Fibroblast of lung (primary cell): ENCODE measurements at regions not wholly inside any gene's neighbourhood (a gene's known extent, or its start where the extent isn't known, plus 50 kb on each side); places are given as distances from the start of the nearest gene placed in this dataset.

Experiments used
- DNase-seq, 2 donors: peaks; one replicate each; pipeline versions ENCODE4 v3.0.0 to v3.0.0-alpha.2; 2010; ENCODE audit warnings: low read depth in 2 of 2
- H2AFZ ChIP-seq: 2 replicates; pipeline ENCODE4 v1.5.1; 2012; ENCODE audit warnings: low read length, control low read depth, inconsistent platforms
- H3K27ac ChIP-seq: 2 replicates; pipeline ENCODE4 v1.5.1; 2011; ENCODE audit warnings: low read length, control low read depth; ENCODE audit not compliant: insufficient read depth
- H3K27me3 ChIP-seq: 2 replicates; pipeline ENCODE4 v1.5.1; 2011; ENCODE audit warnings: mild to moderate bottlenecking, low read length; ENCODE audit not compliant: control insufficient read depth, insufficient read depth
- H3K36me3 ChIP-seq: 2 replicates; pipeline ENCODE4 v1.5.1; 2011; ENCODE audit warnings: low read length; ENCODE audit not compliant: control insufficient read depth, insufficient read depth
- H3K4me1 ChIP-seq: 2 replicates; pipeline ENCODE4 v1.5.1; 2011; ENCODE audit warnings: low read length; ENCODE audit not compliant: control insufficient read depth, insufficient read depth; ENCODE audit errors: extremely low read depth
- H3K4me2 ChIP-seq: 2 replicates; pipeline ENCODE4 v1.5.1; 2011; ENCODE audit warnings: low read length, control low read depth; ENCODE audit not compliant: insufficient read depth; ENCODE audit errors: extremely low read depth
- H3K4me3 ChIP-seq, 4 experiments: fragments of 200-600 bp in 1 of 4; sonication (generic) in 1 of 4; replicated peaks in 1 of 4; 2 replicates each; pipeline ENCODE4 v1.5.1; 2011 to 2016; ENCODE audit warnings: low read length in 4 of 4, low read depth in 3 of 4, mild to moderate bottlenecking in 3 of 4, control low read depth in 2 of 4, inconsistent platforms in 1 of 4, mixed read lengths in 1 of 4; ENCODE audit not compliant: insufficient read depth in 1 of 4; ENCODE audit errors: control extremely low read depth in 1 of 4
- H3K79me2 ChIP-seq: 2 replicates; pipeline ENCODE4 v1.5.1; 2012; ENCODE audit warnings: mild to moderate bottlenecking, low read length, inconsistent platforms; ENCODE audit not compliant: control insufficient read depth, insufficient read depth
- H3K9ac ChIP-seq: 2 replicates; pipeline ENCODE4 v1.5.1; 2011; ENCODE audit warnings: mild to moderate bottlenecking, low read length, control low read depth; ENCODE audit not compliant: insufficient read depth
- H3K9me3 ChIP-seq: 2 replicates; pipeline ENCODE4 v1.5.1; 2012; ENCODE audit warnings: low read depth, low read length; ENCODE audit not compliant: control insufficient read depth, insufficient read depth
- H4K20me1 ChIP-seq: 2 replicates; pipeline ENCODE4 v1.5.1; 2011; ENCODE audit warnings: low read length; ENCODE audit not compliant: control insufficient read depth, insufficient read depth; ENCODE audit errors: extremely low read depth
- CTCF ChIP-seq, 2 donors: IDR thresholded peaks in 1 of 2; conservative IDR thresholded peaks in 1 of 2; 1 replicate in 1 of 2; 2 replicates in 1 of 2; pipeline ENCODE4 v1.5.1; 2011 to 2012; ENCODE audit warnings: low read length in 2 of 2, control low read depth in 1 of 2, inconsistent platforms in 1 of 2, low read depth in 1 of 2, mild to moderate bottlenecking in 1 of 2
- EZH2 ChIP-seq: IDR thresholded peaks from 2 replicates; pipeline ENCODE4 v1.5.1; 2012; ENCODE audit warnings: low read length, control low read depth, mild to moderate bottlenecking; ENCODE audit errors: missing control alignments

DNA sequence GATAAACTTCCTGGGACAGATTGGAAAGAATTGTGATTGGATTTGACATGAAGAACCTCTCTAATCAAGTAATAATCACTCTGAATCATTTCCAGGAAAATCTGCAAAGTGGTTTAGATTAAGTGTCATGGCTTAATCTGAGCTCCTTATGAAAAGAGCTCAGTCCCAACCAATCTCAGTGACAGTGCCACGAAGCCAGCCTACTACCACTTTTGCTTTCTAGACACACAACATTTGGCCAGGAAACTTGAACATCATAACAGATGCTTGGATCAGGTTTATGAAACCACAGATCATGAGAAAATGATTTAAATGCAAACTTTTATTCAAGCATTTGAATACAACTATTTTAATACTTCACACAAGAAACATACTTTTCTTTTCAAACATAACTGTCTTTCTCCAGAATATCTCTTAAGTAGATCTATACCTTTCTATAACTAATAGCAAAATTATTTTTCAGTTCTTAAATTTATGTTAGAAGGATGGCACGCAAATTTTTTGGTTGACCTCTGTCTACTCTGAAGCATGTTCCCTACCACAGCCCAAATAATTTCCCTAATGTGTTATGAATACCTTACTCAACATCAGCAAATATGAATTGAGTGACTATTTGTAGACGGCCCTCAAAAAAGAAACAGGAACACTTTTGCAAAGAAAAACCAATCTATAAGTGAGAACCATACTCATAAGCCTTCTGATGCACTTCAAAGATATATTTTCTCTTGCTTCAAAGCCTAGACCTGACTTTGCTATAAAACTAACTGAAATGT is 495.0 kb upstream of the ZNF385D start:
- Histone ChIP-seq H4K20me1 (no peaks in the 10 kb centered on the region), H3K27me3 (no peaks in the 10 kb centered on the region), H2AFZ (no peak overlapping the region), H3K4me2 (no peak overlapping the region), H3K4me1 (peaks cover 6% of the 10 kb centered on the region), H3K9me3 (no peaks in the 10 kb centered on the region), H3K36me3 (no peaks in the 10 kb centered on the region), H3K27ac (no peak overlapping the region), H3K4me3 (no peak overlapping the region), H3K79me2 (no peaks in the 10 kb centered on the region), H3K9ac (no peak overlapping the region)
- DNase-seq: peak in 1 of 2 donors; percentile 14
- no peak for TF ChIP-seq EZH2
- TF ChIP-seq CTCF (conservative IDR thresholded peaks at IDR 0.05 in 1 of 2, IDR thresholded peaks at IDR 0.05 in 1 of 2; ENCODE audit: low read depth in 1 of 2, low read length in 2 of 2): no peak

DNA sequence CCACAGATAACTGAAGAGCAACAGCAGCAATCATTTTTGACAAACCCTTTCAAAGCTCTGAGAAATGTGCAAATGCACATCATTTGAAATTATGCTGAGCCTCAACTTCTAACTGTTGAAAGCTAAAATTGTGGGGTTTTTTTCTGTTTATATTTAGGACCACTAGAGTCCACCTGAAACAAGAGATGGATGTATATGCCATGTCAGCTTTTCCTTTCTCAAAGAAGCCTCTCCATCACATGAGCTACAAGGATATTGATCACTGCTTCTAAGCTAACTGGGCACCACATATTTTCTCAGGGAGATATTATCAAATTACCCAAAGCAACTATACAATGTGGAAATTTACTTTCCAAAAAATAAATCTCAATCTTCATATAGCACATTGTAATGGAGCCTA is 498.6 kb upstream of the ZNF385D start:
- no peaks in the 10 kb centered on the region for H4K20me1 ChIP-seq
- no peaks in the 10 kb centered on the region for H3K9me3 ChIP-seq
- H3K9ac ChIP-seq: no peak overlapping the region
- peaks cover 6% of the 10 kb centered on the region for H3K4me1 ChIP-seq
- H3K79me2 ChIP-seq: no peaks in the 10 kb centered on the region
- no peaks in the 10 kb centered on the region for H3K36me3 ChIP-seq
- no peaks in the 10 kb centered on the region for H3K27me3 ChIP-seq
- H3K4me2 ChIP-seq: no peak overlapping the region
- no peak for DNase-seq
- H3K4me3 ChIP-seq: no peak overlapping the region
- no peak overlapping the region for H3K27ac ChIP-seq
- no peak overlapping the region for H2AFZ ChIP-seq
- TF ChIP-seq EZH2 (no peak), CTCF (conservative IDR thresholded peaks at IDR 0.05 in 1 of 2, IDR thresholded peaks at IDR 0.05 in 1 of 2; ENCODE audit: low read depth in 1 of 2, low read length in 2 of 2) (no peak)

GRCh38 chr3:22257252-22257651 is 506.2 kb upstream of the ZNF385D start:
- H3K4me2 ChIP-seq: no peak overlapping the region
- no peaks in the 10 kb centered on the region for H3K9me3 ChIP-seq
- no peaks in the 10 kb centered on the region for H3K36me3 ChIP-seq
- H2AFZ ChIP-seq: no peak overlapping the region
- peak in 1 of 2 donors; percentile 24 for DNase-seq
- H3K4me1 ChIP-seq: no peaks in the 10 kb centered on the region
- no peaks in the 10 kb centered on the region for H3K27me3 ChIP-seq
- no peak overlapping the region for H3K27ac ChIP-seq
- TF ChIP-seq CTCF (conservative IDR thresholded peaks at IDR 0.05 in 1 of 2, IDR thresholded peaks at IDR 0.05 in 1 of 2; ENCODE audit: low read depth in 1 of 2, low read length in 2 of 2): no peak
- TF ChIP-seq EZH2: no peak
- H3K4me3 ChIP-seq: no peak overlapping the region
- H4K20me1 ChIP-seq: no peaks in the 10 kb centered on the region
- H3K9ac ChIP-seq: no peak overlapping the region
- no peaks in the 10 kb centered on the region for H3K79me2 ChIP-seq
